ENCODE measurements at regions not wholly inside any gene's neighbourhood (a gene's known extent, or its start where the extent isn't known, plus 50 kb on each side); places are given as distances from the start of the nearest gene placed in this dataset.

DNA sequence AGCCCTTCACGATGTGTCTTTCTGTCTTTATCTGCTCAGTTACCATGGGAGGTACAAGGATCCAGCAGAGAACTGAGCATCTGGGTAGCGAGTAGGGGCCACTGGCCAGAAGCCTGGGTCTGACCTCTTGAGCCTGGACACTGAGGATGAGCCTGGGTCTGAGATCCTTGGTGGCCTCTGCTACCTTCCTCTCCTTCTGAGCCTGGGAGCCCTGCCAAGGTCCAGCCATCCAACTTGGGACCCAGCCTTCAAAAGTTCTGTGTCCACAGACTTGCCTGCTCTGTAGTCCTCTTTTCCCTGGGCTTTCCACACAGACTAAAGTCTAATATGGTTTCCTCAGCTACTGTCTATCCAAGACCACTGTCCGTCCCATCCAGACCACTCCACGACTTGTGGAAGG lies 60.2 kb upstream of the NAA20 start:
- Mint-ChIP-seq H3K4me1 (no peaks in the 10 kb centered on the region), H3K4me3 (no peak overlapping the region), H3K36me3 (no peaks in the 10 kb centered on the region), H3K9me3 (no peaks in the 10 kb centered on the region), H3K27ac (no peak overlapping the region), H3K27me3 (no peaks in the 10 kb centered on the region)
- H3K4me3 ChIP-seq (ENCODE audit: low read depth, low read length), result no peak overlapping the region
- DNase-seq (no peak), ATAC-seq (ENCODE audit: low read depth in 2 of 2) (no peak)
- no peaks in the 10 kb centered on the region for H3K27me3 ChIP-seq (ENCODE audit: control insufficient read depth, insufficient read depth, low read length)
- no peak overlapping the region for H3K27ac ChIP-seq (ENCODE audit: insufficient read depth, low read length, poor library complexity, severe bottlenecking)
- H3K4me1 ChIP-seq (ENCODE audit: control insufficient read depth, insufficient read depth, low read length, poor library complexity, severe bottlenecking), result no peaks in the 10 kb centered on the region
- H3K9me3 ChIP-seq (ENCODE audit: control insufficient read depth in 2 of 2, low read length in 2 of 2), result no peaks in the 10 kb centered on the region
- H3K36me3 ChIP-seq (ENCODE audit: control insufficient read depth, insufficient read depth, low read length), result no peaks in the 10 kb centered on the region

GRCh38 chr20:19958219-19958618 lies 58.9 kb upstream of the NAA20 start:
- no peaks in the 10 kb centered on the region for H3K36me3 Mint-ChIP-seq
- H3K27me3 ChIP-seq (ENCODE audit: control insufficient read depth, insufficient read depth, low read length), result no peaks in the 10 kb centered on the region
- H3K4me3 Mint-ChIP-seq, result no peak overlapping the region
- no peaks in the 10 kb centered on the region for H3K4me1 ChIP-seq (ENCODE audit: control insufficient read depth, insufficient read depth, low read length, poor library complexity, severe bottlenecking)
- no peaks in the 10 kb centered on the region for H3K4me1 Mint-ChIP-seq
- H3K27ac ChIP-seq (ENCODE audit: insufficient read depth, low read length, poor library complexity, severe bottlenecking), result no peak overlapping the region
- DNase-seq (no peak), ATAC-seq (ENCODE audit: low read depth in 2 of 2) (no peak)
- no peaks in the 10 kb centered on the region for H3K9me3 Mint-ChIP-seq
- H3K36me3 ChIP-seq (ENCODE audit: control insufficient read depth, insufficient read depth, low read length), result no peaks in the 10 kb centered on the region
- no peak overlapping the region for H3K4me3 ChIP-seq (ENCODE audit: low read depth, low read length)
- no peak overlapping the region for H3K27ac Mint-ChIP-seq
- no peaks in the 10 kb centered on the region for H3K27me3 Mint-ChIP-seq
- no peaks in the 10 kb centered on the region for H3K9me3 ChIP-seq (ENCODE audit: control insufficient read depth in 2 of 2, low read length in 2 of 2)

DNA sequence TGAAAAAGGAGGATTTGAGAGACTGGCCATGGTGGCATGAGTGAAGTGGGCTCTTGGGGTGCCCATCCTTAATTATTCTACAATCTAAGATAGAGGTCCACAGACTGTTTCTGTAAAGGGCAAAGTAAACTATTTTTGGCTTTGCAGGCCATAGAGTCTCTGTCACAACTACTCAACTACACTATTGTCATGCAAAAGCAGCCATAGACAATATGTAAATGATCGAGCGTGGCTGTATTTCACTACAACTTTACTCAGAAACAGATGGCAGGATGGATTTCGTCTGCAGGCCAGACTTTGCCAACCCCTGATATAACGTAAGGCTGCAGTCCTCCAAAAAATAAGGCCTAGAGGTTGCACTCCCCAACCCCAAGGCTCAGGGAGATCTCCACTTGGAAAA lies 58.2 kb upstream of the NAA20 start:
- no peak for ATAC-seq (ENCODE audit: low read depth in 2 of 2)
- no peaks in the 10 kb centered on the region for H3K36me3 ChIP-seq (ENCODE audit: control insufficient read depth, insufficient read depth, low read length)
- Mint-ChIP-seq H3K4me3 (no peak overlapping the region), H3K27ac (peak overlapping the region in 1 of 3 donors; percentile 29), H3K27me3 (no peaks in the 10 kb centered on the region), H3K9me3 (no peaks in the 10 kb centered on the region), H3K36me3 (no peaks in the 10 kb centered on the region), H3K4me1 (no peaks in the 10 kb centered on the region)
- H3K27me3 ChIP-seq (ENCODE audit: control insufficient read depth, insufficient read depth, low read length), result no peaks in the 10 kb centered on the region
- DNase-seq, result no peak
- H3K4me3 ChIP-seq (ENCODE audit: low read depth, low read length), result no peak overlapping the region
- no peak overlapping the region for H3K27ac ChIP-seq (ENCODE audit: insufficient read depth, low read length, poor library complexity, severe bottlenecking)
- H3K4me1 ChIP-seq (ENCODE audit: control insufficient read depth, insufficient read depth, low read length, poor library complexity, severe bottlenecking), result no peaks in the 10 kb centered on the region
- H3K9me3 ChIP-seq (ENCODE audit: control insufficient read depth in 2 of 2, low read length in 2 of 2), result no peaks in the 10 kb centered on the region

DNA sequence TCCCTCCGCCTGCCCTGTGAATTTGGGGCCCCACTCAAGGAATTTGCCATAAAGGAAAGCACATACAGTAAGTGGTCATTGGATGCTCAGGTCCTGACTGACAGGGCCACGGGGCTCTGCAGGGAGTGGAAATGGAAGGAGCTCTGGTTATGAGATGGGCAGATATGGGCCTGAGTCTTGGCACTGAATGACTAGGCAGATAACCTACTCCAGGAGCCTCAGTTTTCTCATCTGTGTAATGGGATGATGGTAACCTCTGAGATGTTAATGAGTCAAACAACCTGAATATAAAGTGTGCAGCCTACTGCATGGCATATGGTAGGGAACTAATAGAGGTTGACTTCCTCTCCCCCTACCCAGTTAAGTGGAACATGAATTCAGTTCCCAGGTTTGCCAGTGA lies 56.4 kb upstream of the NAA20 start:
- Mint-ChIP-seq H3K9me3 (no peaks in the 10 kb centered on the region), H3K36me3 (no peaks in the 10 kb centered on the region), H3K4me3 (no peak overlapping the region), H3K27me3 (no peaks in the 10 kb centered on the region), H3K4me1 (no peaks in the 10 kb centered on the region), H3K27ac (no peak overlapping the region)
- H3K4me3 ChIP-seq (ENCODE audit: low read depth, low read length), result no peak overlapping the region
- DNase-seq, result no peak
- H3K4me1 ChIP-seq (ENCODE audit: control insufficient read depth, insufficient read depth, low read length, poor library complexity, severe bottlenecking), result no peaks in the 10 kb centered on the region
- no peak overlapping the region for H3K27ac ChIP-seq (ENCODE audit: insufficient read depth, low read length, poor library complexity, severe bottlenecking)
- no peaks in the 10 kb centered on the region for H3K27me3 ChIP-seq (ENCODE audit: control insufficient read depth, insufficient read depth, low read length)
- no peak for ATAC-seq (ENCODE audit: low read depth in 2 of 2)
- no peaks in the 10 kb centered on the region for H3K9me3 ChIP-seq (ENCODE audit: control insufficient read depth in 2 of 2, low read length in 2 of 2)
- no peaks in the 10 kb centered on the region for H3K36me3 ChIP-seq (ENCODE audit: control insufficient read depth, insufficient read depth, low read length)

- ATAC-seq (ENCODE audit: low read depth in 2 of 2), result no peak
- no peaks in the 10 kb centered on the region for H3K36me3 ChIP-seq (ENCODE audit: control insufficient read depth, insufficient read depth, low read length)
Observed at GRCh38 chr20:19961293-19961692, 55.9 kb upstream of the NAA20 start.

DNA sequence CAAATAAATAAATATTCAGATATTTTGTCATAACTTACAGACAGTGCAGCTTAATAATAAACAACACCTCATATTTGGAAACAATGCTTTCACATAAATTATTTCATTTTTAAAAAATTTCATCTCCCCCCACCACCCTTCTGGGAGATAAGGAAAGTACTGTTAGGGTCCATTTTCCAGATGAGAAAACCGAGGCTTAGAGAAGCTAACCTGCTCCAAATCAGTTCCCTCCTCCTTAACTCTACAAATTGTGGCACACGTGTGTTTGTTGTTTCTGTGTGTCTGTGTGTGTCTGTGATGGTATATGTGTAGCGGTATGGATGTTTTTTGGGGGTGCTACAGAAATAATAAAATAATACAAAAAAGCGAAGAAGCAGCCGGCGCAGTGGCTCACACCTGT lies 54.2 kb upstream of the NAA20 start:
- no peak overlapping the region for H3K27ac ChIP-seq (ENCODE audit: insufficient read depth, low read length, poor library complexity, severe bottlenecking)
- no peak overlapping the region for H3K4me3 ChIP-seq (ENCODE audit: low read depth, low read length)
- Mint-ChIP-seq H3K27me3 (no peaks in the 10 kb centered on the region), H3K4me3 (no peak overlapping the region), H3K9me3 (no peaks in the 10 kb centered on the region), H3K27ac (no peak overlapping the region), H3K36me3 (no peaks in the 10 kb centered on the region), H3K4me1 (peaks cover 0 to 8% (median 7%) of the 10 kb centered on the region in 4 donors)
- DNase-seq, result no peak
- H3K36me3 ChIP-seq (ENCODE audit: control insufficient read depth, insufficient read depth, low read length), result no peaks in the 10 kb centered on the region
- no peaks in the 10 kb centered on the region for H3K27me3 ChIP-seq (ENCODE audit: control insufficient read depth, insufficient read depth, low read length)
- peaks cover 2% of the 10 kb centered on the region for H3K4me1 ChIP-seq (ENCODE audit: control insufficient read depth, insufficient read depth, low read length, poor library complexity, severe bottlenecking)
- ATAC-seq (ENCODE audit: low read depth in 2 of 2), result no peak
- H3K9me3 ChIP-seq (ENCODE audit: control insufficient read depth in 2 of 2, low read length in 2 of 2), result no peaks in the 10 kb centered on the region

More at GRCh38 chr20:19961293-19961692, 55.9 kb upstream of the NAA20 start:
- no peaks in the 10 kb centered on the region for H3K36me3 Mint-ChIP-seq
- no peak overlapping the region for H3K27ac ChIP-seq (ENCODE audit: insufficient read depth, low read length, poor library complexity, severe bottlenecking)
- H3K9me3 ChIP-seq (ENCODE audit: control insufficient read depth in 2 of 2, low read length in 2 of 2), result no peaks in the 10 kb centered on the region
- peak overlapping the region in 1 of 4 donors; percentile 28 for H3K4me3 Mint-ChIP-seq
- no peak overlapping the region for H3K4me3 ChIP-seq (ENCODE audit: low read depth, low read length)
- H3K27ac Mint-ChIP-seq, result no peak overlapping the region
- no peaks in the 10 kb centered on the region for H3K9me3 Mint-ChIP-seq
- no peaks in the 10 kb centered on the region for H3K4me1 Mint-ChIP-seq
- H3K4me1 ChIP-seq (ENCODE audit: control insufficient read depth, insufficient read depth, low read length, poor library complexity, severe bottlenecking), result no peaks in the 10 kb centered on the region
- no peaks in the 10 kb centered on the region for H3K27me3 ChIP-seq (ENCODE audit: control insufficient read depth, insufficient read depth, low read length)
- no peaks in the 10 kb centered on the region for H3K27me3 Mint-ChIP-seq
- DNase-seq, result no peak

- H3K27ac ChIP-seq (ENCODE audit: insufficient read depth, low read length, poor library complexity, severe bottlenecking), result no peak overlapping the region
- no peak for DNase-seq
Observed at GRCh38 chr20:19964289-19965265, 52.6 kb upstream of the NAA20 start.

GRCh38 chr20:19966840-19967239 lies 50.3 kb upstream of the NAA20 start:
- H3K4me3 Mint-ChIP-seq, result no peak overlapping the region

More at GRCh38 chr20:19964289-19965265, 52.6 kb upstream of the NAA20 start:
- no peaks in the 10 kb centered on the region for H3K36me3 Mint-ChIP-seq
- H3K27me3 Mint-ChIP-seq, result no peaks in the 10 kb centered on the region
- H3K4me1 Mint-ChIP-seq, result peaks cover 8 to 24% (median 21%) of the 10 kb centered on the region in 4 donors
- no peak for ATAC-seq (ENCODE audit: low read depth in 2 of 2)
- H3K9me3 Mint-ChIP-seq, result no peaks in the 10 kb centered on the region
- no peak overlapping the region for H3K4me3 Mint-ChIP-seq
- H3K4me1 ChIP-seq (ENCODE audit: control insufficient read depth, insufficient read depth, low read length, poor library complexity, severe bottlenecking), result peaks cover 16% of the 10 kb centered on the region
- no peaks in the 10 kb centered on the region for H3K36me3 ChIP-seq (ENCODE audit: control insufficient read depth, insufficient read depth, low read length)
- no peaks in the 10 kb centered on the region for H3K9me3 ChIP-seq (ENCODE audit: control insufficient read depth in 2 of 2, low read length in 2 of 2)
- no peak overlapping the region for H3K4me3 ChIP-seq (ENCODE audit: low read depth, low read length)
- no peak overlapping the region for H3K27ac Mint-ChIP-seq
- H3K27me3 ChIP-seq (ENCODE audit: control insufficient read depth, insufficient read depth, low read length), result no peaks in the 10 kb centered on the region

More at GRCh38 chr20:19966840-19967239, 50.3 kb upstream of the NAA20 start:
- Mint-ChIP-seq H3K27ac (no peak overlapping the region), H3K4me1 (peaks cover 8 to 29% (median 23%) of the 10 kb centered on the region in 4 donors), H3K27me3 (no peaks in the 10 kb centered on the region), H3K9me3 (no peaks in the 10 kb centered on the region), H3K36me3 (no peaks in the 10 kb centered on the region)
- no peaks in the 10 kb centered on the region for H3K9me3 ChIP-seq (ENCODE audit: control insufficient read depth in 2 of 2, low read length in 2 of 2)
- peaks cover 16% of the 10 kb centered on the region for H3K4me1 ChIP-seq (ENCODE audit: control insufficient read depth, insufficient read depth, low read length, poor library complexity, severe bottlenecking)
- ATAC-seq (ENCODE audit: low read depth in 2 of 2) (no peak), DNase-seq (no peak)
- no peaks in the 10 kb centered on the region for H3K36me3 ChIP-seq (ENCODE audit: control insufficient read depth, insufficient read depth, low read length)
- no peak overlapping the region for H3K4me3 ChIP-seq (ENCODE audit: low read depth, low read length)
- no peaks in the 10 kb centered on the region for H3K27me3 ChIP-seq (ENCODE audit: control insufficient read depth, insufficient read depth, low read length)
- H3K27ac ChIP-seq (ENCODE audit: insufficient read depth, low read length, poor library complexity, severe bottlenecking), result no peak overlapping the region
